Cardiac fibroblast (primary cell): ENCODE measurements at regions not wholly inside any gene's neighbourhood (a gene's known extent, or its start where the extent isn't known, plus 50 kb on each side); places are given as distances from the start of the nearest gene placed in this dataset.

Experiments
- DNase-seq, 2 donors: peaks; one replicate each; pipeline versions ENCODE4 v3.0.0 to v3.0.0-alpha.2; 2010; ENCODE audit warnings: low read depth in 2 of 2
- H3K4me3 ChIP-seq, 2 donors: replicated peaks in 1 of 2; 1 replicate in 1 of 2; 2 replicates in 1 of 2; pipeline ENCODE4 v1.5.1; 2011; ENCODE audit warnings: low read depth in 2 of 2, low read length in 2 of 2, mild to moderate bottlenecking in 2 of 2, moderate library complexity in 1 of 2
- CTCF ChIP-seq: IDR thresholded peaks from one replicate; pipeline ENCODE4 v1.5.1; 2011; ENCODE audit warnings: low read depth, mild to moderate bottlenecking, low read length, inconsistent platforms

- H3K4me3 ChIP-seq = peak overlapping the region in 1 of 2 donors; percentile 12
- no peak for TF ChIP-seq CTCF
- DNase-seq = peak; percentile 97
Measured at GRCh38 chr10:32149252-32149955, 93.2 kb upstream of the KIF5B start.

- peak overlapping the region in 1 of 2 donors; percentile 12 for H3K4me3 ChIP-seq
- TF ChIP-seq CTCF = no peak
- DNase-seq = no peak
Measured at GRCh38 chr10:32148864-32149251, 92.6 kb upstream of the KIF5B start.

- no peak for TF ChIP-seq CTCF
- no peak for DNase-seq
- H3K4me3 ChIP-seq = no peak overlapping the region
Measured at GRCh38 chr10:32147730-32148129, 91.5 kb upstream of the KIF5B start.

GRCh38 chr10:32146166-32146565, 89.9 kb upstream of the KIF5B start:
- no peak for DNase-seq
- H3K4me3 ChIP-seq = no peak overlapping the region
- TF ChIP-seq CTCF = no peak

GRCh38 chr10:32144817-32145688, 88.8 kb upstream of the KIF5B start:
- H3K4me3 ChIP-seq = no peak overlapping the region
- DNase-seq = no peak
- TF ChIP-seq CTCF = no peak

- no peak for TF ChIP-seq CTCF
- H3K4me3 ChIP-seq = no peak overlapping the region
- DNase-seq = no peak
Measured at GRCh38 chr10:32143302-32143847, 87.2 kb upstream of the KIF5B start.
